Endothelial cell of umbilical vein (primary cell): ENCODE measurements at regions not wholly inside any gene's neighbourhood (a gene's known extent, or its start where the extent isn't known, plus 50 kb on each side); places are given as distances from the start of the nearest gene placed in this dataset.

Experiments
- BruUV-seq: library from RNA; stranded (reverse); fragments of 400-500 nt; replicated peaks from 2 replicates; lab custom pipeline; 2021; lab: Mats Ljungman, UMichigan
- CTCF ChIA-PET: fragments of 300-600, 350-600 bp; sonication (Branson Sonifier 250); formaldehyde crosslinking; loops from one replicate; lab custom pipeline; 2021; ENCODE audit warnings: antibody characterized with exemption, inconsistent platforms; lab: Charles Lee
- POLR2A ChIA-PET: fragments of 300-600, 350-600 bp; sonication (Branson Sonifier 250); formaldehyde crosslinking; loops from one replicate; lab custom pipeline; 2021; ENCODE audit warnings: antibody characterized with exemption, inconsistent platforms; lab: Charles Lee
- DNase-seq: peaks from one replicate; pipeline ENCODE4 v3.0.0-alpha.2; 2011; ENCODE audit warnings: low read depth, low spot score
- FAIRE-seq: peaks from 2 replicates; lab custom pipeline; 2011; peaks lifted over from hg19 to GRCh38; lab: Jason Lieb, UNC
- H2AFZ ChIP-seq: 2 replicates; pipeline ENCODE4 v1.6.0; 2012; ENCODE audit warnings: low read depth, low read length, control low read depth, inconsistent platforms
- H3K27ac ChIP-seq: 2 replicates; pipeline ENCODE4 v1.5.1; 2011; ENCODE audit warnings: low read depth, mild to moderate bottlenecking, control low read depth, low read length, moderate library complexity; ENCODE audit not compliant: insufficient read depth
- H3K27me3 ChIP-seq, 2 experiments: 2 replicates each; pipeline versions ENCODE4 v1.6.0 to v1.6.1; 2011; ENCODE audit warnings: low read length in 2 of 2, mixed read lengths in 1 of 2; ENCODE audit not compliant: control insufficient read depth in 2 of 2, insufficient read depth in 2 of 2
- H3K36me3 ChIP-seq, 2 experiments: 2 replicates in 1 of 2; 3 replicates in 1 of 2; pipeline ENCODE4 v1.5.1; 2011; ENCODE audit warnings: low read length in 2 of 2, mild to moderate bottlenecking in 1 of 2, moderate library complexity in 1 of 2; ENCODE audit not compliant: control insufficient read depth in 2 of 2, insufficient read depth in 2 of 2; ENCODE audit errors: extremely low read depth in 1 of 2
- H3K4me1 ChIP-seq: 3 replicates; pipeline ENCODE4 v1.5.1; 2011; ENCODE audit warnings: mild to moderate bottlenecking, low read length; ENCODE audit not compliant: control insufficient read depth, insufficient read depth; ENCODE audit errors: extremely low read depth
- H3K4me2 ChIP-seq: 2 replicates; pipeline ENCODE4 v1.6.1; 2011; ENCODE audit warnings: low read length, control low read depth, mixed read lengths; ENCODE audit not compliant: insufficient read depth
- H3K4me3 ChIP-seq, 3 experiments: fragments of 200-600 bp in 1 of 3; sonication (generic), shearing (Covaris generic) in 1 of 3; replicated peaks in 1 of 3; 2 replicates each; pipeline ENCODE4 v1.5.1; 2011 to 2016; ENCODE audit warnings: control low read depth in 3 of 3, low read length in 3 of 3, mild to moderate bottlenecking in 2 of 3, inconsistent platforms in 1 of 3, low read depth in 1 of 3, moderate library complexity in 1 of 3; ENCODE audit not compliant: insufficient read depth in 1 of 3
- H3K79me2 ChIP-seq: 2 replicates; pipeline ENCODE4 v1.6.0; 2012; ENCODE audit warnings: low read length, inconsistent platforms; ENCODE audit not compliant: control insufficient read depth, insufficient read depth
- H3K9ac ChIP-seq: replicated peaks from 2 replicates; pipeline ENCODE3; 2011; ENCODE audit warnings: low read length, control low read depth; ENCODE audit not compliant: insufficient read depth; ENCODE audit errors: extremely low read depth
- H3K9me1 ChIP-seq: replicated peaks from 3 replicates; pipeline ENCODE4 v1.6.0; 2011; ENCODE audit warnings: mild to moderate bottlenecking, low read length; ENCODE audit not compliant: control insufficient read depth, insufficient read depth; ENCODE audit errors: extremely low read depth
- H3K9me3 ChIP-seq: replicated peaks from 2 replicates; pipeline ENCODE4 v1.5.1; 2012; ENCODE audit warnings: low read length, inconsistent platforms; ENCODE audit not compliant: control insufficient read depth, insufficient read depth
- H4K20me1 ChIP-seq: replicated peaks from 2 replicates; pipeline ENCODE3; 2011; ENCODE audit warnings: mild to moderate bottlenecking, low read length; ENCODE audit not compliant: control insufficient read depth, insufficient read depth; ENCODE audit errors: extremely low read depth
- EZH2 ChIP-seq: IDR thresholded peaks from 2 replicates; pipeline ENCODE4 v1.6.1; 2012; ENCODE audit warnings: borderline replicate concordance, low read depth, mild to moderate bottlenecking, moderate library complexity, low read length, inconsistent platforms; ENCODE audit not compliant: severe bottlenecking
- FOS ChIP-seq: IDR thresholded peaks from 2 replicates; pipeline ENCODE4 v1.6.1; 2011; ENCODE audit warnings: mild to moderate bottlenecking, low read length, moderate library complexity, borderline replicate concordance; ENCODE audit not compliant: insufficient read depth
- GATA2 ChIP-seq: IDR thresholded peaks from 2 replicates; pipeline ENCODE4 v1.7.0; 2011; ENCODE audit warnings: low read depth, mild to moderate bottlenecking, moderate library complexity, mixed read lengths, low read length; ENCODE audit not compliant: insufficient read length, insufficient read depth
- JUN ChIP-seq: IDR thresholded peaks from 2 replicates; pipeline ENCODE4 v1.6.1; 2011; ENCODE audit warnings: borderline replicate concordance, low read depth; ENCODE audit not compliant: insufficient read length, insufficient read depth
- MAX ChIP-seq: IDR thresholded peaks from 2 replicates; pipeline ENCODE4 v1.6.1; 2011; ENCODE audit not compliant: insufficient read depth, insufficient read length
- MYC ChIP-seq: IDR thresholded peaks from one replicate; pipeline ENCODE4 v1.6.1; 2011; ENCODE audit warnings: mild to moderate bottlenecking, low read depth, low read length
- POLR2A ChIP-seq: IDR thresholded peaks from 2 replicates; pipeline ENCODE4 v1.6.1; 2012; ENCODE audit warnings: low read depth, mild to moderate bottlenecking, control low read depth, low read length
- POLR2AphosphoS5 ChIP-seq: IDR thresholded peaks from 2 replicates; pipeline ENCODE4 v1.6.1; 2012; ENCODE audit warnings: low read depth, mild to moderate bottlenecking, control low read depth, low read length, moderate library complexity; ENCODE audit not compliant: insufficient read depth
- dilution Hi-C: fragments of 300-500 bp; cut with MboI; formaldehyde crosslinking; loops from one replicate; pipeline ENCODE4 v1.15.0; 2019; ENCODE audit warnings: low sequenced_read_pairs; ENCODE audit not compliant: extremely low pct_ligation_motif_present
- intact Hi-C: fragments of 100-400 bp; cut with micrococcal nuclease; formaldehyde crosslinking; loops from one replicate; pipeline ENCODE4 v1.10.0; 2022
- TF ChIP-seq, protein P1 (sequence below), 2 donors: IDR thresholded peaks; 1 replicate in 1 of 2; 2 replicates in 1 of 2; pipeline ENCODE4 v1.5.1; 2011; ENCODE audit warnings: low read length in 2 of 2, mild to moderate bottlenecking in 2 of 2, moderate library complexity in 2 of 2, control low read depth in 1 of 2, inconsistent platforms in 1 of 2, low read depth in 1 of 2; ENCODE audit not compliant: insufficient read depth in 1 of 2; ENCODE audit errors: extremely low read depth in 1 of 2

DNA sequence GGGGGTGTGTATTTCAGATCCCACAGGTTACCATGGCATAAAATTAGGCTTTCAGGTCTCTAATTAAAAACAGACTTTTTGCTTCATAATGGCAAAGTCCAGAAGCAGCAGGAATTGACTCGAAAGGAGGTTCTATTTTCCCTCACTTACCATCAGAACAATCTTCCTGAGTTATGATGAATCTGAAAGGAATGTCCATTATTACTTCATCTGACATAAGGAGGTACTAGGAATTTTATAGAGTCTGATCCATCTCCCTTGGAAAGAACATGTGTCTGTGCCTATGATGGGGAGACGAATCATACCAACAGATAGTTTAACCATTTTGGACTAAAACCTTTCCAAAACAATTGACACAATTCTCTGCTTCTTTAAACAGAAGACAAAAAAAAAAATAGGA, 206.3 kb upstream of the FGF13 start:
- no peak for DNase-seq
- no TSS peak for BruUV-seq
- no peak overlapping the region for H3K4me2 ChIP-seq
- POLR2A ChIA-PET = no interaction called here
- no peaks in the 10 kb centered on the region for H3K4me1 ChIP-seq
- no peaks in the 10 kb centered on the region for H3K9me1 ChIP-seq
- FAIRE-seq = no peak
- intact Hi-C loops = no loop called here
- no peaks in the 10 kb centered on the region for H3K9me3 ChIP-seq
- no peaks in the 10 kb centered on the region for H3K79me2 ChIP-seq
- H2AFZ ChIP-seq = no peak overlapping the region
- dilution Hi-C loops = no loop called here
- TF ChIP-seq GATA2 (no peak), MYC (no peak), POLR2A (no peak), FOS (no peak), JUN (no peak), MAX (no peak), EZH2 (no peak), POLR2AphosphoS5 (no peak)
- TF ChIP-seq, protein P1, sequence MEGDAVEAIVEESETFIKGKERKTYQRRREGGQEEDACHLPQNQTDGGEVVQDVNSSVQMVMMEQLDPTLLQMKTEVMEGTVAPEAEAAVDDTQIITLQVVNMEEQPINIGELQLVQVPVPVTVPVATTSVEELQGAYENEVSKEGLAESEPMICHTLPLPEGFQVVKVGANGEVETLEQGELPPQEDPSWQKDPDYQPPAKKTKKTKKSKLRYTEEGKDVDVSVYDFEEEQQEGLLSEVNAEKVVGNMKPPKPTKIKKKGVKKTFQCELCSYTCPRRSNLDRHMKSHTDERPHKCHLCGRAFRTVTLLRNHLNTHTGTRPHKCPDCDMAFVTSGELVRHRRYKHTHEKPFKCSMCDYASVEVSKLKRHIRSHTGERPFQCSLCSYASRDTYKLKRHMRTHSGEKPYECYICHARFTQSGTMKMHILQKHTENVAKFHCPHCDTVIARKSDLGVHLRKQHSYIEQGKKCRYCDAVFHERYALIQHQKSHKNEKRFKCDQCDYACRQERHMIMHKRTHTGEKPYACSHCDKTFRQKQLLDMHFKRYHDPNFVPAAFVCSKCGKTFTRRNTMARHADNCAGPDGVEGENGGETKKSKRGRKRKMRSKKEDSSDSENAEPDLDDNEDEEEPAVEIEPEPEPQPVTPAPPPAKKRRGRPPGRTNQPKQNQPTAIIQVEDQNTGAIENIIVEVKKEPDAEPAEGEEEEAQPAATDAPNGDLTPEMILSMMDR (IDR thresholded peaks at IDR 0.05; ENCODE audit: extremely low read depth in 1 of 2, insufficient read depth in 1 of 2, low read depth in 1 of 2, low read length in 2 of 2) = no peak
- H3K36me3 ChIP-seq = no peaks in the 10 kb centered on the region
- no peak overlapping the region for H3K4me3 ChIP-seq
- CTCF ChIA-PET = no interaction called here
- H3K27me3 ChIP-seq = no peaks in the 10 kb centered on the region
- no peak overlapping the region for H3K9ac ChIP-seq
- H4K20me1 ChIP-seq = no peaks in the 10 kb centered on the region
- no peak overlapping the region for H3K27ac ChIP-seq
